A673 (cell line): ENCODE measurements at regions not wholly inside any gene's neighbourhood (a gene's known extent, or its start where the extent isn't known, plus 50 kb on each side); places are given as distances from the start of the nearest gene placed in this dataset.

Experiments
- BruUV-seq: library from RNA; stranded (reverse); fragments of 400-500 nt; replicated peaks from 2 replicates; lab custom pipeline; 2021; lab: Mats Ljungman, UMichigan
- CTCF ChIA-PET: fragments of 300-600 bp; sonication (Branson Sonifier 250); formaldehyde crosslinking; loops from one replicate; lab custom pipeline; 2022; ENCODE audit warnings: antibody characterized with exemption; lab: Charles Lee
- POLR2A ChIA-PET: fragments of 300-600 bp; sonication (Branson Sonifier 250); formaldehyde crosslinking; loops from one replicate; lab custom pipeline; 2022; ENCODE audit warnings: antibody characterized with exemption; ENCODE audit not compliant: low non-redundant PET; lab: Charles Lee
- DNase-seq: peaks from one replicate; pipeline ENCODE4 v3.0.0-alpha.2; 2015; ENCODE audit warnings: low spot score
- H3K27ac ChIP-seq: fragments of 200-600 bp; sonication (generic); 2 replicates; pipeline ENCODE4 v1.5.1; 2016; ENCODE audit warnings: mixed run types, low read depth, mild to moderate bottlenecking, mixed read lengths, antibody characterized with exemption, low read length; ENCODE audit not compliant: poor library complexity, severe bottlenecking
- H3K27me3 ChIP-seq: fragments of 200-600 bp; sonication (generic); replicated peaks from 2 replicates; pipeline ENCODE4 v1.6.1; 2017; ENCODE audit warnings: mixed run types, low read depth, mild to moderate bottlenecking, mixed read lengths, antibody characterized with exemption, low read length; ENCODE audit not compliant: insufficient read depth, poor library complexity
- H3K36me3 ChIP-seq: fragments of 200-600 bp; sonication (generic); 2 replicates; pipeline ENCODE4 v1.6.1; 2016; ENCODE audit warnings: mixed run types, mild to moderate bottlenecking, mixed read lengths, antibody characterized with exemption, low read length; ENCODE audit not compliant: insufficient read depth, poor library complexity, severe bottlenecking
- H3K4me1 ChIP-seq: fragments of 200-600 bp; sonication (generic); 2 replicates; pipeline ENCODE4 v1.6.1; 2017; ENCODE audit warnings: mixed run types, mild to moderate bottlenecking, mixed read lengths, antibody characterized with exemption, low read length; ENCODE audit not compliant: insufficient read depth, poor library complexity, severe bottlenecking
- H3K4me3 ChIP-seq: fragments of 200-600 bp; sonication (generic); 2 replicates; pipeline ENCODE4 v1.5.1; 2016; ENCODE audit warnings: low read depth, mixed run types, mild to moderate bottlenecking, mixed read lengths, low read length; ENCODE audit not compliant: poor library complexity, severe bottlenecking
- H3K9me3 ChIP-seq: fragments of 200-600 bp; sonication (generic); 2 replicates; pipeline ENCODE4 v1.6.1; 2016; ENCODE audit warnings: mixed run types, low read depth, mild to moderate bottlenecking, mixed read lengths, antibody characterized with exemption, low read length; ENCODE audit not compliant: poor library complexity, severe bottlenecking
- EZH2 ChIP-seq: fragments of 200-600 bp; sonication (generic); IDR thresholded peaks from 2 replicates; pipeline ENCODE4 v1.6.1; 2017; ENCODE audit warnings: borderline replicate concordance, low read depth, mild to moderate bottlenecking, mixed read lengths, antibody characterized with exemption, low read length; ENCODE audit not compliant: poor library complexity, severe bottlenecking
- intact Hi-C: fragments of 100-400 bp; cut with micrococcal nuclease; formaldehyde crosslinking; loops from one replicate; pipeline ENCODE4 v1.10.0; 2022; ENCODE audit not compliant: unreplicated experiment
- TF ChIP-seq, protein P1 (sequence below): fragments of 300-800, 200-600 bp; sonication (generic); conservative IDR thresholded peaks from 2 replicates; pipeline ENCODE4 v1.5.1; 2017; ENCODE audit warnings: low read depth, mild to moderate bottlenecking, antibody characterized with exemption, low read length, moderate library complexity, mixed read lengths

DNA sequence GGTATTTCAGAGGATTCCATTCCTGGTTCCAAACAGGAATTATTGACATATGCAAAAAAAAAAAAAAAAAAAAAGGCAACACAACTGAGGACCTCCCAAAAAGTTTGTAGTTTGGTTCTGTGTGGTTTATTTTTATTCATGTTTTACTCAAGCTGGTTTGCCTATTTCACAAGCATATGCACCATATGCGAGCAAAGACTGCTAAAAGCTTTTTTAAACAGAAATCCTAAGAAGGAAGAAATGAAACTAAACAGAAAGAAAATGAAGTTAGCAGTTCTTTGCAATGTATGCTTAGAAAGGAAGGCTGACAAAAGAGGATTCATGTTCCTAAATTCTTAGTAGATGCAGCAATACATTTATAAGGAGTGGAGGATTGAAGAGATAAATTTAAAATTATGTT lies 487.6 kb upstream of the FLRT2 start:
- ChIA-PET POLR2A (no interaction called here), CTCF (no interaction called here)
- no peak for TF ChIP-seq EZH2
- TF ChIP-seq, protein P1, sequence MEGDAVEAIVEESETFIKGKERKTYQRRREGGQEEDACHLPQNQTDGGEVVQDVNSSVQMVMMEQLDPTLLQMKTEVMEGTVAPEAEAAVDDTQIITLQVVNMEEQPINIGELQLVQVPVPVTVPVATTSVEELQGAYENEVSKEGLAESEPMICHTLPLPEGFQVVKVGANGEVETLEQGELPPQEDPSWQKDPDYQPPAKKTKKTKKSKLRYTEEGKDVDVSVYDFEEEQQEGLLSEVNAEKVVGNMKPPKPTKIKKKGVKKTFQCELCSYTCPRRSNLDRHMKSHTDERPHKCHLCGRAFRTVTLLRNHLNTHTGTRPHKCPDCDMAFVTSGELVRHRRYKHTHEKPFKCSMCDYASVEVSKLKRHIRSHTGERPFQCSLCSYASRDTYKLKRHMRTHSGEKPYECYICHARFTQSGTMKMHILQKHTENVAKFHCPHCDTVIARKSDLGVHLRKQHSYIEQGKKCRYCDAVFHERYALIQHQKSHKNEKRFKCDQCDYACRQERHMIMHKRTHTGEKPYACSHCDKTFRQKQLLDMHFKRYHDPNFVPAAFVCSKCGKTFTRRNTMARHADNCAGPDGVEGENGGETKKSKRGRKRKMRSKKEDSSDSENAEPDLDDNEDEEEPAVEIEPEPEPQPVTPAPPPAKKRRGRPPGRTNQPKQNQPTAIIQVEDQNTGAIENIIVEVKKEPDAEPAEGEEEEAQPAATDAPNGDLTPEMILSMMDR = no peak

DNA sequence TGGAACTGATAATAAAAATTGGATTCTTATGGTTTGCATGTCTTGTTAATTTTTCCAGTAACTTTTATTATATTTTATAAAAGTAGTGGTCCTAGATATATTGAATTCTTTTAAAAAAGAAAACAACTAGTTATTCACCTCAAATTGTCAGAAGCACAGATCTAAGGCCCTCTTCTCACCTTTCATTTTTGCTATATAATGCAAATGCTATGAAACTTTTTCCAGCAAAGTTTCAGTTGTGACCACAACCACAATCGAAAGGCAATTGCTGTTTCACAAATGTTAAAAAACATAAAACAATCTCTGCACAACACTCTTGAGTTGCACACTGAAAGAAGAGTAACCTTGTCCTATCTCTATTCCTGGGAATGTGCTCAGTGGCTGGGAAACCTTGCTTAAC lies 479.8 kb upstream of the FLRT2 start:
- no peak for DNase-seq
- H3K36me3 ChIP-seq = no peaks in the 10 kb centered on the region
- CTCF ChIA-PET = no interaction called here
- TF ChIP-seq, protein P1 = no peak
- TF ChIP-seq EZH2 = no peak
- peaks cover 3% of the 10 kb centered on the region for H3K9me3 ChIP-seq
- H3K4me1 ChIP-seq = no peaks in the 10 kb centered on the region
- intact Hi-C loops = no loop called here
- H3K27ac ChIP-seq = no peak overlapping the region
- H3K4me3 ChIP-seq = no peak overlapping the region
- POLR2A ChIA-PET = no interaction called here
- no TSS peak for BruUV-seq
- no peaks in the 10 kb centered on the region for H3K27me3 ChIP-seq

More for the DNA sequence above, 487.6 kb upstream of the FLRT2 start:
- Histone ChIP-seq H3K36me3 (no peaks in the 10 kb centered on the region), H3K27ac (no peak overlapping the region), H3K4me3 (no peak overlapping the region), H3K9me3 (no peaks in the 10 kb centered on the region), H3K4me1 (peaks cover 9% of the 10 kb centered on the region), H3K27me3 (no peaks in the 10 kb centered on the region)
- no peak for DNase-seq
- intact Hi-C loops = no loop called here
- no TSS peak for BruUV-seq

DNA sequence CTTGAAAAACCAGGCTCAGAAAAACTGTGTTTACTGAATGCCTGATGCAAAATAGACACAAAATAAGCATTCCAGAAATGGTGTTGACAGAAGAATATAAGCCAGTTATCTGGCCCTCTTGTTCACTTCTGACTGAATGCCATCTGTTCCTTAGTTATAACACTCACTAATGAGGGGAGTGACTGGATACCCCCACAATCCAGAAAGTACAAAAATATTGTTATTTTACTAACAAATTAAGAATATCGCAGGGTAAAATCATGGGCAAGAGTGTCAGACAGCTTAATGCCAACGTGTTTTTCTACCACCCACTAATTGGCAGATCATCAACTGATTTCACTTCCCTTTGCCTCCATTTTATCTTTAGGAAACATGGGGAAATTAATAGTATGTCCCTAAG lies 477.3 kb upstream of the FLRT2 start:
- no peak for DNase-seq
- POLR2A ChIA-PET = no interaction called here
- TF ChIP-seq, protein P1 = no peak
- TF ChIP-seq EZH2 = no peak
- Histone ChIP-seq H3K4me1 (no peaks in the 10 kb centered on the region), H3K27me3 (no peaks in the 10 kb centered on the region), H3K4me3 (no peak overlapping the region), H3K27ac (no peak overlapping the region), H3K9me3 (peaks cover 3% of the 10 kb centered on the region), H3K36me3 (no peaks in the 10 kb centered on the region)
- intact Hi-C loops = no loop called here
- BruUV-seq = no TSS peak
- CTCF ChIA-PET = no interaction called here
